ENCODE measurements at regions not wholly inside any gene's neighbourhood (a gene's known extent, or its start where the extent isn't known, plus 50 kb on each side); places are given as distances from the start of the nearest gene placed in this dataset.

GRCh38 chr13:53110181-53110580 lies 81.6 kb downstream of the OLFM4 start:
- H3K23ac ChIP-seq (ENCODE audit: insufficient read length, low read depth, low read length): no peak overlapping the region
- WGBS (ENCODE audit: extremely low coverage, insufficient read length, low lambda C conversion rate): no CpG with 5 or more reads among the region's 2 CpGs
- no peak overlapping the region for H3K14ac ChIP-seq (ENCODE audit: insufficient read depth, low read length)
- no peak overlapping the region for H3K27ac ChIP-seq (ENCODE audit: insufficient read length, low read depth, low read length)
- DNase-seq: no peak
- no peak overlapping the region for H3K4ac ChIP-seq (ENCODE audit: low read depth, low read length)
- no peak overlapping the region for H2BK5ac ChIP-seq (ENCODE audit: insufficient read length, low read length)
- peaks cover 0 to 3% of the 10 kb centered on the region in 2 experiments; a peak in 1 of 4 replicates for H3K4me1 Mint-ChIP-seq
- H3K27me3 ChIP-seq (ENCODE audit: insufficient read depth, low read length): no peaks in the 10 kb centered on the region
- no peak overlapping the region for H3K18ac ChIP-seq (ENCODE audit: insufficient read length, low read depth, low read length)
- H2AK5ac ChIP-seq (ENCODE audit: insufficient read length, low read length): no peak overlapping the region
- H3K9me3 ChIP-seq (ENCODE audit: control insufficient read depth, low read depth, low read length): no peaks in the 10 kb centered on the region
- H3K79me1 ChIP-seq (ENCODE audit: insufficient read depth, low read depth, low read length, poor library complexity, severe bottlenecking): no peaks in the 10 kb centered on the region
- H3K9me3 Mint-ChIP-seq: no peaks in the 10 kb centered on the region
- no peak overlapping the region for H4K91ac ChIP-seq (ENCODE audit: insufficient read length, low read depth, low read length)
- peaks cover 6% of the 10 kb centered on the region; the same call in 1 of the 2 replicates for H3K27me3 Mint-ChIP-seq (ENCODE audit: low read depth)
- H3K79me2 ChIP-seq (ENCODE audit: insufficient read depth, low read length): no peaks in the 10 kb centered on the region
- no peak overlapping the region for H3T11ph ChIP-seq (ENCODE audit: low read length)
- no peak overlapping the region for H2BK120ac ChIP-seq (ENCODE audit: low read depth, low read length, poor library complexity, severe bottlenecking)
- no peak overlapping the region for H2BK20ac ChIP-seq (ENCODE audit: low read depth, low read length, poor library complexity, severe bottlenecking)
- no peak for TF ChIP-seq CTCF (conservative IDR thresholded peaks at IDR 0.05)
- H3K4me1 ChIP-seq (ENCODE audit: insufficient read depth, low read length): no peaks in the 10 kb centered on the region
- H2BK12ac ChIP-seq (ENCODE audit: insufficient read length, low read depth, low read length): no peak overlapping the region
- H3K36me3 Mint-ChIP-seq (ENCODE audit: insufficient read depth in 1 of 3, low read depth in 3 of 3): no peaks in the 10 kb centered on the region
- no peak overlapping the region for H3K9ac ChIP-seq (ENCODE audit: extremely low read depth, insufficient read length, low read length)
- no peak overlapping the region for H4K8ac ChIP-seq (replicated peaks; ENCODE audit: insufficient read length, low read depth, low read length)
- H3K56ac ChIP-seq (ENCODE audit: insufficient read length, low read depth, low read length): no peak overlapping the region
- H2AFZ ChIP-seq (ENCODE audit: low read length): no peak overlapping the region
- H2BK15ac ChIP-seq (ENCODE audit: low read depth, low read length): no peak overlapping the region
- H4K20me1 ChIP-seq (ENCODE audit: control insufficient read depth, insufficient read depth, insufficient read length): no peaks in the 10 kb centered on the region
- H3K4me3 Mint-ChIP-seq: no peak overlapping the region
- H3K23me2 ChIP-seq (ENCODE audit: insufficient read length, low read depth, low read length, poor library complexity, severe bottlenecking): no peaks in the 10 kb centered on the region
- H3K27ac Mint-ChIP-seq: no peak overlapping the region
- no peak overlapping the region for H4K5ac ChIP-seq (ENCODE audit: insufficient read length, low read depth, low read length)
- no peak overlapping the region for H3K4me2 ChIP-seq (ENCODE audit: insufficient read depth, insufficient read length, low read length)

Data from H9 (cell line).